ENCODE measurements at regions not wholly inside any gene's neighbourhood (a gene's known extent, or its start where the extent isn't known, plus 50 kb on each side); places are given as distances from the start of the nearest gene placed in this dataset.

- no peak for TF ChIP-seq EZH2phosphoT487 (IDR thresholded peaks at IDR 0.05)
- no peak for TF ChIP-seq CTCF (IDR thresholded peaks at IDR 0.05)
- no peak for TF ChIP-seq EZH2 (IDR thresholded peaks at IDR 0.05)
Measured at GRCh38 chr3:40972350-40972749, 227.0 kb upstream of the CTNNB1 start.

Measured in neural progenitor cell (in vitro differentiated cells).